NCI-H1436 treated with DMSO at 0.1 percent for 48 hours (cell line): ENCODE measurements at regions not wholly inside any gene's neighbourhood (a gene's known extent, or its start where the extent isn't known, plus 50 kb on each side); places are given as distances from the start of the nearest gene placed in this dataset.
A peak's percentile ranks its signal among the peaks of the same experiment; 100 is the strongest.

ENCODE experiments used
- DNase-seq: peaks from one replicate; lab custom pipeline; 2025; lab: John Stamatoyannopoulos, UW

DNA sequence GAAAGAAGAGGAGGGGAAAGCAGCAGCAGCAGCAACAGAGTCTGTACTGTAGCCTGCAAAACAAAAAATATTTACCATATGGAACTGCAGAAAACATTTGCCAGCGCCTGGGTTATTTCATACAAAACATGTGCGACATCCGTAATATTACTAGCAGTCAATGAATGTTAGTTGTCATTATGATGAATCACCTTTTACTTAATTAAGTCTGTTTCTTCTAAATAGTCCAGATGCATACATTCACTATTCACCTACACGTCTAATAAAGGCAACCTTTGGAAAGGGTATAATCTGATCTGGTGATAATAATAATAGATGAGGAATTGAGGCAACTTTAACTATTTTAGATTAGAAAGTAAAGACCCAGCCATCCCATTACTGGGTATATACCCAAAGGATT is 426.3 kb upstream of the ST6GAL2 start:
- DNase-seq, result no peak

DNA sequence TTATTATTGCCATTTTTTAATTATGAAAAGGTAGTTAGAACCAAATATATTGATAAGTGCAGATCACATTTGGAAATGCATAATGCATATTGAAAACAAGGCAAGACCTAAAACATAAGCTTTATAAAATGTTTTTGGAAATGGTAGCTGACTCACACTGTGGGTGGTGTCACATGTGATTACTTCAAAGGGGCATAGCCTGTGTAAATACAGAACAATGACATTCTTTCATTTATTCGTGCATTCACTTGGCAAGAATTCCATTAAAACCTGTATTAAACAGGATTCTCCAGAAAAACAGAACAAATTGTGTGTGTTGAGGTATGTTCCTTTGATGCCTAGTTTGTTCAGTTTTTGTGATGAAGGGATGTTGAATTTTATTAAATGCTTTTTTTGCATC is 427.3 kb upstream of the ST6GAL2 start:
- DNase-seq, result no peak

DNA sequence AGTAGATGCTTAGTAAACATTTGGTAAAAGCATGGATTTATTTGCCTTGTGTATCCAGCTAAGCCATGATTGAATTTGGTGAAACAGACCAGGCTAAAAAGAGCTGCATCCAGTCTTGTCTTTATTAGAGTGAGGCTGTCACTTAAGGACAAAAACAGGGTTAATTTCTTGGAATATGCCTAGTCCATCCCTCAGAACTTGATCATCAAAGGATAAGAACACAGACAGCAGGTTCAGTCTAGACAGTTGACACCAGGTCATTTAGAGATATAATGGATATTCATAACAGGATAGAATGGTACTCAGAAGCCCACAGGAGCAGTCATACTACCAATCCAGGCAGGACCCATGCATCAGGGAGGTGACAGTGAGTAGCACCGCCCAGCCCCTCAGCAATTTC is 434.9 kb upstream of the ST6GAL2 start:
- no peak for DNase-seq

- DNase-seq, result no peak
Observed at GRCh38 chr2:107322416-107322815, 436.4 kb upstream of the ST6GAL2 start.

- DNase-seq, result no peak
Observed at GRCh38 chr2:107323946-107324565, 438.1 kb upstream of the ST6GAL2 start.

- no peak for DNase-seq
Observed at GRCh38 chr2:107325981-107326786, 440.2 kb upstream of the ST6GAL2 start.

GRCh38 chr2:107334306-107334705 is 448.3 kb upstream of the ST6GAL2 start:
- DNase-seq, result no peak

- DNase-seq, result no peak
Observed at GRCh38 chr2:107336526-107336925, 450.6 kb upstream of the ST6GAL2 start.

DNA sequence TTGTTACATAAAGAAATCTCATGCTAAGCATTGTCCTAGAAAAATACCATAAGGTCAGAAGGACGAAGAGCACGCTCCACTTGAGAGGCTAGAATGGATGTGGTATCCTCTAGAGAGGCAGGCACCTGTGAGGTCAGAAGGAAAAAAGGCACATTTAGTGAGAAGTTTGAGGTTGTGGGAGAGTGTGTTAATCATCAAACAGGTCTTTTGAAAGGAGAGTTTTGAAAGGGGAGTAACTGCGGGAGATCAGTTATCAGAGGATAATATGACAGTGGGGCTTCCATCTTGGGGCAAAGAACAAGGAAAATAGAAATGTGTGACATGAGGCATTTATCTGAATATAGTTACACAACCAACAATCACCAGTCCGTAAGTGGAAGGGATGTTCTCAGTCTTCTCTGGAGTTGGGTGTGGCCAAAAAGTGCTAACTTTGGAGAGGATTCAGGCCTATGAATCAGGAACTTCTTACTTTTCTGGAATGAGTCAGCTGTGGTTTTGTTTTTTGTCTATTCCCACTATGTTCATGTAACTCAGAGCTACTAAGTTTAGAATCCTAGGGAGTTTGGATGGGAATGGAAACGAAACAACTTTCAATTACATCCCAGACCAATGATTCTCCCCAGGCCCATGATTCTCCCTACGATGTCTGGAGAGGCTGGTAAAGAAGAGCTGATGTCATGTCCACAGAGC is 451.4 kb upstream of the ST6GAL2 start:
- no peak for DNase-seq

DNA sequence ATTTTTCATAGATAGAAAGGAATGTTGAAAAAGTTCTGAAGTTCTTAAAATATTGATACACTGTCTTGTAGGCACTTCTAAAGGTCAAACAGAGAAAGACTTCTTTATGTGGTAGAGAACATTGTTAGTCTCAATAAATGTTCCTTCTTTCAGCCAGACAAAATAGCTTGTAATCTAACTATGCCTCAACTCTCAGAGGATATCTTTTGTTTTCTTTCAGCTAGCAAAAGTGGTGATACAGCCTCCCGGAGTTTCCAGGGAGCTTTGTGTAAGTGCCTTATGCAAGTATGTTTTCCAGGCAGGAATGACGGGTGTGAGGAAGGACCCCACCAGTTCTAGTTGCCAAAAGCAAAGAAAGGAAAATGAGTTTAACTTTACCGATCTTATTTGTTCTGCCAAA is 452.1 kb upstream of the ST6GAL2 start:
- no peak for DNase-seq

DNA sequence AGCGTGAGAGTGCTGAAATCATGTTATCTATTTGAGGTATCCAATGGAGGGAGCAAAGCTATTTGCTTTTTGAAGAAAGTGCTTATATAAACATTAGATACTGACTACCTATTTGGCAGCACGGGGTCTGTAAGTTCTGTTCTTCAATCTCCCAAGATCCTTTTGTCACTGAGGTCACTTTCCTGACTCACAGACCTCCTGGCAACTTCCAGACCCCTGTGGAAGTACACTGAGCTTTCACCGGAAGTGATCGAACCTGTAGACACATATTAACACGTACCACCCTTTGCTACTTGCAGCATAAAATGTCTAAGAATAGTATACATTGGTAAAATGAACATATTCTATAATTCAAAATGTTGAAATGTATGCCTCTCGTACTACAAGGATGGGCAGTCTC is 452.6 kb upstream of the ST6GAL2 start:
- DNase-seq, result no peak

DNA sequence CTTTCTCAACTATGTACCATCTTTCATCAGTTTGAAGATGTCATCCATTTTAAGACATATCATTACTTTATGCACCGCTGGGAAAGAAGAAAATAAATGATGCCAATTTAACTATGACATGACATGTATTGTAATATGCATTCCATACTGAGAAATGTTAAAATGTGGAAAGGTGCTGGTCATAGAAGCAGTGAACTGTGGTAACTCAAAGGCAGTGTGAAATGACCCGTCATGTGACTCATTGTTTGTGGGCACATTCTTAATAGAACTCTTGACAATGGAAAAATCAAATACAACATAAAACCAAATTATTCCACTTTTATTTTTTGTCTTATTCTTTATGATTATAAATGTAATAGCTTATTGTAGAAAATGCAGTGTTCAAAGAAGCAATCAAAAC is 455.0 kb upstream of the ST6GAL2 start:
- no peak for DNase-seq

- no peak for DNase-seq
Observed at GRCh38 chr2:107349329-107349728, 463.4 kb upstream of the ST6GAL2 start.

GRCh38 chr2:107354175-107354574 is 468.2 kb upstream of the ST6GAL2 start:
- DNase-seq, result no peak

GRCh38 chr2:107358362-107358761 is 468.3 kb upstream of the RGPD4 start:
- DNase-seq, result no peak

GRCh38 chr2:107359021-107359420 is 467.7 kb upstream of the RGPD4 start:
- no peak for DNase-seq

DNA sequence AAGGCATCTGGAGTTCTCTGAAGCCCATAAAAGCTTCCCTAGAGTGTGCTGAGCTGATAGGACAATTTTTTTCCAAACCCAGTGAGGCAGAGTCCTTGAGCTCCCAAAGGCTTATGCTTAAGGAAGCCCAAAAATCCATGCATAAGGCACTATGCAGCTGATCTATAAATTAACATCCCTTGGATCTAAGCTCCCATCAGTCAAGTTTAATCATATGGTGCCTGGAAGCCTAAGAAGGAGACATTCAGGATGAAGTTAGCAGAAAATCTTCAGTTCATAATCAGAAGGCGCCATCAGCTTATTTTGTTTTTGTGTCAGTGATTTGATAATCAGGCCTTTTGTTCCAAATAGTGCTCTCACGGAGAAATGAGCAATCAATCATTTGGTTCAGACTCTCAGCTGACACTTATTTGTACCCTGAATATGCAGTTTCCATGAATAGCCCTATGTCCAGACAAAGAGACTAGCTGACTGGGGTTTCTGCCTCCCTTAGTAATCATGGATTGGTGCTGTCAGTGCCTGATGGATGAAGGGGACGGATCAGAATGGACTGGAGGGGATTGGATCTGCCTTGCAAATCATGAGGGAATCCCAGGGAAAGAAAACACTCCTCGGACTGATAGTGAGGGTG is 464.8 kb upstream of the RGPD4 start:
- DNase-seq, result no peak

GRCh38 chr2:107362993-107363392 is 463.7 kb upstream of the RGPD4 start:
- no peak for DNase-seq

DNA sequence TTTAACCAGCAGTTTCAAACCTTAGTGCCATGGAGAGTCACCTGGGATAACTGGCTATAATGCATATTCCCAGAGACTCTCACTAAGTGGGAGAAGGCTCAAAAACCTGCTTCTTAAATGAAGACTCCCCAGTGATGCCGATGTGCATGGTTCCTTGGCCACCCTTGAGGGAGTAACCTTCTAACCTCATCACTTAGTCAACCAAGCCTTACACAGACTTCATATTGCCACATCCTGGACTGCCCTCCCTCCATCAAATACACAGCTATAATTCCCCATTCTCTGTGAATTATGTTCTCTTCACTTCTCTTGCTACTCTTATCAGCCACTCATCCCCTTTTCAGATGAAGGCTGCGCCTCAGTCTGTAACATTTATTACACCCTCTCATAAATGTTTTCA is 462.9 kb upstream of the RGPD4 start:
- no peak for DNase-seq

- DNase-seq, result no peak
Observed at GRCh38 chr2:107364361-107364950, 462.2 kb upstream of the RGPD4 start.

DNA sequence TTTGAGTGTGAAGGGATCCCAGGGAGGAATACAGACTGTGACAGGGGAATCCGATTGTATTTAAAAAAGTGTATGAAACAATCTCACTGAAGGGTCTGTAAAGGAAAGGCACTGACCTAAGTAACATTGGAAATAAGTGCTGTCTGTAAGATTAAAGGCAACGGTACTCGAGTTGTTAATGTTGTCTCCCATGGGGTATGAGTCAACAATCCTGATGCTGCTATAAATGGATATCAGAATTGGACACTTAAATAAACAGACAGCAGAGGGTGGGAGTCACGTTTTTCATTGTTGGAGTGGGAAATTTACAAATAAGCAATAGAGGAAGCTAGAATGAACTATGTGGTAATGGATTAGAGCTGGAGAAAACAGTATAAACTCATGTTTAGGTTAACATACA is 452.4 kb upstream of the RGPD4 start:
- peak; percentile 10 for DNase-seq

- DNase-seq, result no peak
Observed at GRCh38 chr2:107376909-107377308, 449.8 kb upstream of the RGPD4 start.
